Keratinocyte (primary cell): ENCODE measurements at regions not wholly inside any gene's neighbourhood (a gene's known extent, or its start where the extent isn't known, plus 50 kb on each side); places are given as distances from the start of the nearest gene placed in this dataset.

ENCODE experiments used
- DNase-seq: peaks from one replicate; pipeline ENCODE4 v3.0.0-alpha.2; 2011; ENCODE audit warnings: low read depth, missing footprints, low spot score
- FAIRE-seq: peaks from 2 replicates; lab custom pipeline; 2011; peaks lifted over from hg19 to GRCh38; lab: Jason Lieb, UNC
- H2AFZ ChIP-seq: 2 replicates; pipeline ENCODE4 v1.6.0; 2012; ENCODE audit warnings: low read length, control low read depth, inconsistent platforms; ENCODE audit not compliant: control insufficient read depth
- H3K27ac ChIP-seq: 2 replicates; pipeline ENCODE4 v1.5.1; 2011; ENCODE audit warnings: low read length; ENCODE audit not compliant: control insufficient read depth, insufficient read depth
- H3K27me3 ChIP-seq: 3 replicates; pipeline ENCODE4 v1.6.0; 2011; ENCODE audit warnings: low read length; ENCODE audit not compliant: control insufficient read depth, insufficient read depth; ENCODE audit errors: extremely low read depth
- H3K36me3 ChIP-seq, 2 experiments: 2 replicates in 1 of 2; 3 replicates in 1 of 2; pipeline ENCODE4 v1.5.1; 2011; ENCODE audit warnings: low read length in 2 of 2, mild to moderate bottlenecking in 1 of 2; ENCODE audit not compliant: control insufficient read depth in 2 of 2, insufficient read depth in 2 of 2; ENCODE audit errors: extremely low read depth in 1 of 2
- H3K4me1 ChIP-seq: 3 replicates; pipeline ENCODE4 v1.5.1; 2011; ENCODE audit warnings: low read length; ENCODE audit not compliant: control insufficient read depth, insufficient read depth; ENCODE audit errors: extremely low read depth
- H3K4me2 ChIP-seq: 3 replicates; pipeline ENCODE4 v1.6.0; 2011; ENCODE audit warnings: low read depth, low read length; ENCODE audit not compliant: control insufficient read depth, insufficient read depth; ENCODE audit errors: extremely low read depth
- H3K4me3 ChIP-seq, 3 experiments: fragments of 200-600 bp in 1 of 3; sonication (generic) in 1 of 3; 2 replicates in 2 of 3; 3 replicates in 1 of 3; pipeline ENCODE4 v1.5.1; 2011 to 2016; ENCODE audit warnings: low read length in 3 of 3, mild to moderate bottlenecking in 3 of 3, control low read depth in 2 of 3, inconsistent platforms in 1 of 3, low read depth in 1 of 3, mixed read lengths in 1 of 3, mixed run types in 1 of 3, moderate library complexity in 1 of 3; ENCODE audit not compliant: control insufficient read depth in 2 of 3, insufficient read depth in 2 of 3; ENCODE audit errors: extremely low read depth in 1 of 3
- H3K79me2 ChIP-seq: 2 replicates; pipeline ENCODE4 v1.6.0; 2012; ENCODE audit warnings: low read length; ENCODE audit not compliant: control insufficient read depth, insufficient read depth
- H3K9ac ChIP-seq: 3 replicates; pipeline ENCODE4 v1.6.0; 2011; ENCODE audit warnings: low read length; ENCODE audit not compliant: control insufficient read depth, insufficient read depth; ENCODE audit errors: extremely low read depth
- H3K9me1 ChIP-seq: 3 replicates; pipeline ENCODE4 v1.6.0; 2011; ENCODE audit warnings: low read length; ENCODE audit not compliant: control insufficient read depth, insufficient read depth; ENCODE audit errors: extremely low read depth
- H3K9me3 ChIP-seq: 2 replicates; pipeline ENCODE4 v1.5.1; 2012; ENCODE audit warnings: low read depth, low read length; ENCODE audit not compliant: control insufficient read depth
- H4K20me1 ChIP-seq: 3 replicates; pipeline ENCODE4 v1.6.0; 2011; ENCODE audit warnings: low read length; ENCODE audit not compliant: control insufficient read depth, insufficient read depth; ENCODE audit errors: extremely low read depth
- CTCF ChIP-seq, 3 experiments: IDR thresholded peaks in 1 of 3; conservative IDR thresholded peaks in 1 of 3; optimal IDR thresholded peaks in 1 of 3; 2 replicates in 2 of 3; 3 replicates in 1 of 3; pipeline versions ENCODE3 to v1.5.1; 2011; ENCODE audit warnings: low read length in 3 of 3, mild to moderate bottlenecking in 3 of 3, moderate library complexity in 2 of 3, control low read depth in 1 of 3, inconsistent platforms in 1 of 3; ENCODE audit not compliant: insufficient read depth in 2 of 3; ENCODE audit errors: extremely low read depth in 1 of 3
- EZH2 ChIP-seq: IDR thresholded peaks from one replicate; pipeline ENCODE4 v1.6.1; 2012; ENCODE audit warnings: inconsistent platforms, mild to moderate bottlenecking, low read length, moderate library complexity
- dilution Hi-C: fragments of 300-500 bp; cut with MboI; formaldehyde crosslinking; loops from one replicate; pipeline ENCODE4 v1.7.0; 2020; ENCODE audit warnings: low sequenced_read_pairs; ENCODE audit not compliant: extremely low pct_ligation_motif_present

- Histone ChIP-seq H4K20me1 (no peaks in the 10 kb centered on the region), H3K9me1 (no peaks in the 10 kb centered on the region), H3K9me3 (no peaks in the 10 kb centered on the region), H3K27me3 (no peaks in the 10 kb centered on the region), H3K4me3 (no peak overlapping the region), H3K79me2 (no peaks in the 10 kb centered on the region), H3K9ac (no peak overlapping the region), H3K27ac (no peak overlapping the region), H3K4me2 (no peak overlapping the region), H3K4me1 (peaks cover 9% of the 10 kb centered on the region), H2AFZ (no peak overlapping the region), H3K36me3 (no peaks in the 10 kb centered on the region)
- dilution Hi-C loops, result no loop called here
- DNase-seq (no peak), FAIRE-seq (no peak)
- TF ChIP-seq EZH2 (no peak), CTCF (optimal IDR thresholded peaks at IDR 0.05 in 1 of 3, IDR thresholded peaks at IDR 0.05 in 1 of 3, conservative IDR thresholded peaks at IDR 0.05 in 1 of 3; ENCODE audit: extremely low read depth in 1 of 3, insufficient read depth in 2 of 3, low read length in 3 of 3) (no peak)
Measured at GRCh38 chr1:98057236-98057910, 136.5 kb upstream of the DPYD start.

- Histone ChIP-seq H3K27me3 (no peaks in the 10 kb centered on the region), H3K27ac (no peak overlapping the region), H3K4me1 (peaks cover 9% of the 10 kb centered on the region), H4K20me1 (no peaks in the 10 kb centered on the region), H3K9ac (no peak overlapping the region), H2AFZ (no peak overlapping the region), H3K36me3 (no peaks in the 10 kb centered on the region), H3K9me1 (no peaks in the 10 kb centered on the region), H3K79me2 (no peaks in the 10 kb centered on the region), H3K4me2 (no peak overlapping the region), H3K9me3 (no peaks in the 10 kb centered on the region), H3K4me3 (no peak overlapping the region)
- dilution Hi-C loops, result no loop called here
- FAIRE-seq (no peak), DNase-seq (no peak)
- TF ChIP-seq CTCF (optimal IDR thresholded peaks at IDR 0.05 in 1 of 3, IDR thresholded peaks at IDR 0.05 in 1 of 3, conservative IDR thresholded peaks at IDR 0.05 in 1 of 3; ENCODE audit: extremely low read depth in 1 of 3, insufficient read depth in 2 of 3, low read length in 3 of 3), result no peak
- TF ChIP-seq EZH2, result no peak
Measured at GRCh38 chr1:98056781-98057180, 135.9 kb upstream of the DPYD start.
